ENCODE measurements at regions not wholly inside any gene's neighbourhood (a gene's known extent, or its start where the extent isn't known, plus 50 kb on each side); places are given as distances from the start of the nearest gene placed in this dataset.

DNA sequence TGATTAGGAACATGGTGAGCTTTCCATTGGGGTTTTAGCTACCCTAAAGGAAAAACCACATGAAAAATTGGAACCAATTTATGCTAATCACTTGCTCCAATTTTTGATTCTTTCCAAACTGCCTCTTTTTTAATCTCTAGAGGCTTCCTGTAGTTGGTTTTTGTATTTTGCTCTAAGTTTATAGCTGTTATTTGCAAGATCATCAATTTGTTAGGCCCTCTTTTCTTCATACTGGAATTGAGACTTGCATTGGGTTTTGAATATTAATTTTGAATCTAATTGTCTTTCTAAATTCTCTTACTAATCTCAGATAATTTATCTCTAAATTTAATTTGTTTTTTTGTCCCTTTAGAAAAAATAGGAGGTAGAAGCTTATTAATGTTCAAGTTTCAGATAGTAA is 713.3 kb downstream of the REEP3 start (continued):
- TF ChIP-seq FOXA3 (CRISPR knock-in tag; IDR thresholded peaks at IDR 0.05) = no peak
- peak; percentile 89 to 91 for TF ChIP-seq MAFK (conservative IDR thresholded peaks at IDR 0.05 in 1 of 2, IDR thresholded peaks at IDR 0.05 in 1 of 2; ENCODE audit: low read length in 2 of 2)
- TF ChIP-seq, protein P1, sequence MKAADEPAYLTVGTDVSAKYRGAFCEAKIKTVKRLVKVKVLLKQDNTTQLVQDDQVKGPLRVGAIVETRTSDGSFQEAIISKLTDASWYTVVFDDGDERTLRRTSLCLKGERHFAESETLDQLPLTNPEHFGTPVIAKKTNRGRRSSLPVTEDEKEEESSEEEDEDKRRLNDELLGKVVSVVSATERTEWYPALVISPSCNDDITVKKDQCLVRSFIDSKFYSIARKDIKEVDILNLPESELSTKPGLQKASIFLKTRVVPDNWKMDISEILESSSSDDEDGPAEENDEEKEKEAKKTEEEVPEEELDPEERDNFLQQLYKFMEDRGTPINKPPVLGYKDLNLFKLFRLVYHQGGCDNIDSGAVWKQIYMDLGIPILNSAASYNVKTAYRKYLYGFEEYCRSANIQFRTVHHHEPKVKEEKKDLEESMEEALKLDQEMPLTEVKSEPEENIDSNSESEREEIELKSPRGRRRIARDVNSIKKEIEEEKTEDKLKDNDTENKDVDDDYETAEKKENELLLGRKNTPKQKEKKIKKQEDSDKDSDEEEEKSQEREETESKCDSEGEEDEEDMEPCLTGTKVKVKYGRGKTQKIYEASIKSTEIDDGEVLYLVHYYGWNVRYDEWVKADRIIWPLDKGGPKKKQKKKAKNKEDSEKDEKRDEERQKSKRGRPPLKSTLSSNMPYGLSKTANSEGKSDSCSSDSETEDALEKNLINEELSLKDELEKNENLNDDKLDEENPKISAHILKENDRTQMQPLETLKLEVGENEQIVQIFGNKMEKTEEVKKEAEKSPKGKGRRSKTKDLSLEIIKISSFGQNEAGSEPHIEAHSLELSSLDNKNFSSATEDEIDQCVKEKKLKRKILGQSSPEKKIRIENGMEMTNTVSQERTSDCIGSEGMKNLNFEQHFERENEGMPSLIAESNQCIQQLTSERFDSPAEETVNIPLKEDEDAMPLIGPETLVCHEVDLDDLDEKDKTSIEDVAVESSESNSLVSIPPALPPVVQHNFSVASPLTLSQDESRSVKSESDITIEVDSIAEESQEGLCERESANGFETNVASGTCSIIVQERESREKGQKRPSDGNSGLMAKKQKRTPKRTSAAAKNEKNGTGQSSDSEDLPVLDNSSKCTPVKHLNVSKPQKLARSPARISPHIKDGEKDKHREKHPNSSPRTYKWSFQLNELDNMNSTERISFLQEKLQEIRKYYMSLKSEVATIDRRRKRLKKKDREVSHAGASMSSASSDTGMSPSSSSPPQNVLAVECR (CRISPR knock-in tag; IDR thresholded peaks at IDR 0.05; ENCODE audit: borderline replicate concordance) = no peak
- TF ChIP-seq KLF12 (CRISPR knock-in tag; IDR thresholded peaks at IDR 0.05; ENCODE audit: borderline replicate concordance) = no peak
- TF ChIP-seq MAFF (IDR thresholded peaks at IDR 0.05; ENCODE audit: low read depth, low read length) = peak; percentile 85

DNA sequence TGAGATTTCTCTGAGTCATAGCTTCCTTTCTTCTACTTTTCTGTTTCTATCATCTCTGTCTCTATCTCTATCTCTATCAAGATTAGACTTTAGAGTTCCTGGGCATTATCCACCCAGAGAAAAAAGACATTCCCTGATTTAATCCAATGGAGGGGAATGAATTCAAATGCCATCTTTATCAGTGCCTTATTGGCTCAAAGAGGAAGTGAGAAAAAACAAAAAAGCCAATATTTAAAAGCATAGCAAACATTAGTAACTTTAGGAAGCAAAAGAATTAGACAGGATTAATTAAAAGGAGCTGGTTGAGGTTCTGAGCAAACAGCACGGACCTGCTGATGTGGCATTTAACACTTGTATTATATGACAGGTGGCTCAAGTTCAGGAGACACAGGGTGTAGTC is 736.5 kb downstream of the REEP3 start:
- Histone ChIP-seq H3K9me3 (ENCODE audit: low read length) (no peaks in the 10 kb centered on the region), H3K27ac (ENCODE audit: extremely low read length, insufficient read depth, low read length) (no peak overlapping the region), H3K27me3 (ENCODE audit: control insufficient read depth in 1 of 2, insufficient read depth in 2 of 2, low read length in 2 of 2) (no peaks in the 10 kb centered on the region), H3K4me1 (ENCODE audit: insufficient read depth, low read length) (no peaks in the 10 kb centered on the region), H3K4me3 (replicated peaks in 1 of 3; ENCODE audit: insufficient read depth in 1 of 3, low read depth in 2 of 3, low read length in 3 of 3) (no peak overlapping the region), H4K20me1 (ENCODE audit: insufficient read depth, low read length) (no peaks in the 10 kb centered on the region), H3K4me2 (ENCODE audit: low read depth, low read length) (no peak overlapping the region), H2AFZ (ENCODE audit: low read length) (no peak overlapping the region), H3K36me3 (replicated peaks in 1 of 2; ENCODE audit: control insufficient read depth in 1 of 2, insufficient read depth in 2 of 2, low read length in 2 of 2) (no peaks in the 10 kb centered on the region), H3K9ac (ENCODE audit: insufficient read depth, low read depth, low read length) (no peak overlapping the region), H3K79me2 (ENCODE audit: insufficient read depth, low read length) (no peaks in the 10 kb centered on the region)
- POLR2A ChIA-PET = no interaction called here
- no peak for FAIRE-seq
- TF ChIP-seq, protein P2, sequence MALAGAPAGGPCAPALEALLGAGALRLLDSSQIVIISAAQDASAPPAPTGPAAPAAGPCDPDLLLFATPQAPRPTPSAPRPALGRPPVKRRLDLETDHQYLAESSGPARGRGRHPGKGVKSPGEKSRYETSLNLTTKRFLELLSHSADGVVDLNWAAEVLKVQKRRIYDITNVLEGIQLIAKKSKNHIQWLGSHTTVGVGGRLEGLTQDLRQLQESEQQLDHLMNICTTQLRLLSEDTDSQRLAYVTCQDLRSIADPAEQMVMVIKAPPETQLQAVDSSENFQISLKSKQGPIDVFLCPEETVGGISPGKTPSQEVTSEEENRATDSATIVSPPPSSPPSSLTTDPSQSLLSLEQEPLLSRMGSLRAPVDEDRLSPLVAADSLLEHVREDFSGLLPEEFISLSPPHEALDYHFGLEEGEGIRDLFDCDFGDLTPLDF (CRISPR knock-in tag; IDR thresholded peaks at IDR 0.05) = no peak
- no peak for TF ChIP-seq ZSCAN25 (CRISPR knock-in tag; IDR thresholded peaks at IDR 0.05)
- WGBS (ENCODE audit: low lambda C conversion rate) = 0% methylated on average over 1 of the region's 1 CpG
- CTCF ChIA-PET (ENCODE audit: low intra/inter-chr PET ratio, low total read pairs) = no interaction called here
- intact Hi-C loops (cut with micrococcal nuclease; ENCODE audit: unreplicated experiment) (no loop called here), in situ Hi-C loops (cut with HindIII; ENCODE audit: extremely low pct_ligation_motif_present, low pct_unique_long_range_greater_than_20kb) (no loop called here)
- no peak for ATAC-seq
- DNase-seq (ENCODE audit: low spot score) = no peak
- no TSS peak for BruUV-seq (replicated peaks)

Data from HepG2 (cell line).